GM12865 (cell line): ENCODE measurements at regions not wholly inside any gene's neighbourhood (a gene's known extent, or its start where the extent isn't known, plus 50 kb on each side); places are given as distances from the start of the nearest gene placed in this dataset.

Experiments used
- DNase-seq: peaks from one replicate; pipeline ENCODE4 v3.0.0; 2010; ENCODE audit warnings: low read depth
- H3K4me3 ChIP-seq: 2 replicates; pipeline ENCODE4 v1.5.1; 2011; ENCODE audit warnings: mild to moderate bottlenecking, low read depth, low read length, control low read depth
- CTCF ChIP-seq: IDR thresholded peaks from 2 replicates; pipeline ENCODE4 v1.5.1; 2011; ENCODE audit warnings: low read length, control low read depth, low read depth, inconsistent platforms; ENCODE audit not compliant: insufficient read depth; ENCODE audit errors: missing control alignments

DNA sequence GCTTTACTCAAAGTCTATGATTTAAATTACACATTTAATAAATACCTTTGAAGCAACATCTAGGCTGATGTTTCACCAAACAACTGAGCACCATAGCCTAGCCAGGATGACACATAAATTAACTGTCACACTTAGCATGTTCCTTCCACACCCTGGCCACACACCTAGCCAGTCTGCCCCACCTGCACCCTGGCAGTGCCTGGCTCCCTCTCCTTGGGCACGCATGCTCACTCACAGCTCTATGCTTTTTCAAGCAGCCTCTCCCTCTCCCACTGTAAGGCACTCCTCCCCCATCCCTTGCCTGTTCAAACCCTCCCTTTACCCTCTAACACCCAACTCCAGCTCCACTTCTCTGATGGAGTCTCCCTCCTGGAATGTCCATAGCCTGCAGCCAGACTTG, 357.6 kb upstream of the KLHL29 start:
- DNase-seq: no peak
- TF ChIP-seq CTCF: no peak
- no peak overlapping the region for H3K4me3 ChIP-seq

GRCh38 chr2:23028106-23028505, 356.9 kb upstream of the KLHL29 start:
- no peak for DNase-seq
- H3K4me3 ChIP-seq: no peak overlapping the region
- TF ChIP-seq CTCF: no peak

DNA sequence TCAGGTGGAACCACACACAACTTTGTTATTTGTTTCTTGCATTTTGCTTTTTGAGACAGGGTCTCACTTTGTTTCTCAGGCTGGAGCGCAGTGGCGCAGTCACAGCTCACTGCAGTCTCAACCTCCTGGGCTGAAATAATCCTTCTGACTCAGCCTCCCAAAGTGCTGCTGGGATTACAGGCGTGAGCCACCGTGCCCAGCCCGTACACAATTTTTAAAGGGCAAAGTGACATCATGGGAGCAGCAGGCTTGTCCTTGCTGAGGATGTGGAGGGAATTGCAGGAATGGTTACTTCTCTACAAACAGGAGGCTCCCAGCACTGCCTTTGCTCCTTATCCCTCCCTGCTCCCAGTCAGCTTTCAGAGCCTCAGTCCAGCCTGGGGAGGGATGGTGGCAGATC, 355.9 kb upstream of the KLHL29 start:
- H3K4me3 ChIP-seq: no peak overlapping the region
- DNase-seq: no peak
- TF ChIP-seq CTCF: no peak

DNA sequence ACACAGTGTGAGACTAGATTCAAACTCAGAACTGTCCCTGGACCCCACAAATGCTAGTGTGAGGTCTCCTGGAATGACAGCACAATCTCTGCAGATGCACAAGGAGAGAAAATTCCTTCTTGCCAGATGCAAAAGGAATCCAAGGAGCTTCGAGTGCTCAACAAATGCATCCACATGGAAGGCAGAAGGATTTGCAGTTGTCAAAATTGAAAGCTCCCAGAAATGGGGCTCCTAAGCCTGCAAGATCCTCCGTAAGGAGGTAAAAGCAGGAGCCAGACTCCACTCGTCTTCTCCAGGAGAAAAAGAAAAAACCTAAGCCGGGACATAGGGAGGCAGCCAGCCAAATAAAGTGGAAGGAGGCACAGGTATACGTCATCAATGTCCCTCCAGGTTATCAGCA, 355.0 kb upstream of the KLHL29 start:
- H3K4me3 ChIP-seq: no peak overlapping the region
- DNase-seq: no peak
- TF ChIP-seq CTCF: no peak

GRCh38 chr2:23034996-23035395, 350.0 kb upstream of the KLHL29 start:
- H3K4me3 ChIP-seq: no peak overlapping the region
- DNase-seq: no peak

DNA sequence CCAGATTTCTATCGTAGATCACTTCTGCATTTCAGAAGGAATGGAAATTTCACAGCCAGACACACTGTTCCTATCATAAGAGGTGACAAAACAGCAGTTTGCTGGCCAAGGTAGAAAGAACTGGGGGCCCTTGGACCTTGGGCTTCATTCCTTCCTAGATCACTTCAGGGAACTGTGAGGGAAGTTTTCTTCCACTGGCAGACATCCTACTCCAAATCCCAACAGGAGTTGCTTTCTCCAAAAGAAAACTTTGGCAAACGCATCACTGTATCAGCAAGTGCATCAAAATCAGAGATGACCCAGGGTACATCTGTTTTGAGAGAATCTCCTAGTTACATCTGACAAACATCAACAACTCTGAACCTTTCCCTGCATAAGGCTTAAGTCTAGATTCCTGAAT, 348.4 kb upstream of the KLHL29 start:
- no peak for DNase-seq
- TF ChIP-seq CTCF: no peak
- no peak overlapping the region for H3K4me3 ChIP-seq

More at GRCh38 chr2:23034996-23035395, 350.0 kb upstream of the KLHL29 start:
- no peak for TF ChIP-seq CTCF

GRCh38 chr2:23037596-23037995, 347.4 kb upstream of the KLHL29 start:
- no peak overlapping the region for H3K4me3 ChIP-seq
- no peak for TF ChIP-seq CTCF
- no peak for DNase-seq
